ENCODE measurements at regions not wholly inside any gene's neighbourhood (a gene's known extent, or its start where the extent isn't known, plus 50 kb on each side); places are given as distances from the start of the nearest gene placed in this dataset.

- DNase-seq = no peak
- TF ChIP-seq GATA1 (IDR thresholded peaks at IDR 0.05; ENCODE audit: low read depth, low read length) (no peak), POLR2A (IDR thresholded peaks at IDR 0.05; ENCODE audit: low read length) (no peak)
These were observed 84.9 kb upstream of the HSPA9 start for GRCh38 chr5:138660051-138660572.

- no peak for DNase-seq
- TF ChIP-seq GATA1 (IDR thresholded peaks at IDR 0.05; ENCODE audit: low read depth, low read length) (no peak), POLR2A (IDR thresholded peaks at IDR 0.05; ENCODE audit: low read length) (no peak)
These were observed 84.4 kb upstream of the HSPA9 start for GRCh38 chr5:138659561-138659960.

- no peak for TF ChIP-seq GATA1 (IDR thresholded peaks at IDR 0.05; ENCODE audit: low read depth, low read length)
- no peak for TF ChIP-seq POLR2A (IDR thresholded peaks at IDR 0.05; ENCODE audit: low read length)
- no peak for DNase-seq
These were observed 83.9 kb upstream of the HSPA9 start for GRCh38 chr5:138659121-138659520.

- no peak for TF ChIP-seq GATA1 (IDR thresholded peaks at IDR 0.05; ENCODE audit: low read depth, low read length)
- TF ChIP-seq POLR2A (IDR thresholded peaks at IDR 0.05; ENCODE audit: low read length) = no peak
- DNase-seq = no peak
These were observed 83.5 kb upstream of the HSPA9 start for GRCh38 chr5:138658676-138659075.

GRCh38 chr5:138657360-138657759 lies 82.2 kb upstream of the HSPA9 start:
- no peak for DNase-seq
- no peak for TF ChIP-seq GATA1 (IDR thresholded peaks at IDR 0.05; ENCODE audit: low read depth, low read length)

GRCh38 chr5:138656916-138657315 lies 81.7 kb upstream of the HSPA9 start:
- TF ChIP-seq POLR2A (IDR thresholded peaks at IDR 0.05; ENCODE audit: low read length) (no peak), GATA1 (IDR thresholded peaks at IDR 0.05; ENCODE audit: low read depth, low read length) (no peak)
- no peak for DNase-seq

GRCh38 chr5:138655530-138656190 lies 80.5 kb upstream of the HSPA9 start:
- DNase-seq = no peak
- TF ChIP-seq GATA1 (IDR thresholded peaks at IDR 0.05; ENCODE audit: low read depth, low read length) (no peak), POLR2A (IDR thresholded peaks at IDR 0.05; ENCODE audit: low read length) (no peak)

- no peak for DNase-seq
- TF ChIP-seq GATA1 (IDR thresholded peaks at IDR 0.05; ENCODE audit: low read depth, low read length) (no peak), POLR2A (IDR thresholded peaks at IDR 0.05; ENCODE audit: low read length) (no peak)
These were observed 79.2 kb upstream of the HSPA9 start for GRCh38 chr5:138654281-138654867.

GRCh38 chr5:138653502-138653901 lies 78.3 kb upstream of the HSPA9 start:
- peak; percentile 9 to 23 for DNase-seq
- TF ChIP-seq POLR2A (IDR thresholded peaks at IDR 0.05; ENCODE audit: low read length) (no peak), GATA1 (IDR thresholded peaks at IDR 0.05; ENCODE audit: low read depth, low read length) (no peak)

GRCh38 chr5:138651767-138652117 lies 76.5 kb upstream of the HSPA9 start:
- TF ChIP-seq GATA1 (IDR thresholded peaks at IDR 0.05; ENCODE audit: low read depth, low read length) = no peak
- no peak for TF ChIP-seq POLR2A (IDR thresholded peaks at IDR 0.05; ENCODE audit: low read length)

GRCh38 chr5:138651058-138651766 lies 76.0 kb upstream of the HSPA9 start:
- TF ChIP-seq GATA1 (IDR thresholded peaks at IDR 0.05; ENCODE audit: low read depth, low read length) (no peak), POLR2A (IDR thresholded peaks at IDR 0.05; ENCODE audit: low read length) (no peak)
- DNase-seq = no peak

More at GRCh38 chr5:138651767-138652117, 76.5 kb upstream of the HSPA9 start:
- DNase-seq = no peak

GRCh38 chr5:138650196-138650595 lies 75.0 kb upstream of the HSPA9 start:
- no peak for DNase-seq
- TF ChIP-seq POLR2A (IDR thresholded peaks at IDR 0.05; ENCODE audit: low read length) (no peak), GATA1 (IDR thresholded peaks at IDR 0.05; ENCODE audit: low read depth, low read length) (no peak)

- DNase-seq = no peak
- no peak for TF ChIP-seq GATA1 (IDR thresholded peaks at IDR 0.05; ENCODE audit: low read depth, low read length)
- TF ChIP-seq POLR2A (IDR thresholded peaks at IDR 0.05; ENCODE audit: low read length) = no peak
These were observed 74.6 kb upstream of the HSPA9 start for GRCh38 chr5:138649775-138650174.

GRCh38 chr5:138649316-138649720 lies 74.1 kb upstream of the HSPA9 start:
- no peak for TF ChIP-seq GATA1 (IDR thresholded peaks at IDR 0.05; ENCODE audit: low read depth, low read length)
- no peak for TF ChIP-seq POLR2A (IDR thresholded peaks at IDR 0.05; ENCODE audit: low read length)
- no peak for DNase-seq

Data from erythroblast (primary cell).